HEK293 (cell line): ENCODE measurements at regions not wholly inside any gene's neighbourhood (a gene's known extent, or its start where the extent isn't known, plus 50 kb on each side); places are given as distances from the start of the nearest gene placed in this dataset.

ENCODE experiments used
- CTCF ChIA-PET: fragments of 350-600 bp; formaldehyde crosslinking; extraction: SDS; loops from one replicate; lab custom pipeline; 2021; ENCODE audit warnings: antibody characterized with exemption; lab: Yijun Ruan, JAX
- POLR2A ChIA-PET: fragments of 300-600 bp; formaldehyde crosslinking; extraction: SDS; loops from one replicate; lab custom pipeline; 2020; ENCODE audit warnings: antibody characterized with exemption, inconsistent platforms; lab: Yijun Ruan, JAX
- H3K27ac ChIP-seq: fragments of 200-500 bp; sonication (Bioruptor generic); 2 replicates; pipeline ENCODE4 v1.5.1; 2014; ENCODE audit warnings: low read depth, low read length, control low read depth, inconsistent platforms; ENCODE audit errors: extremely low read depth
- H3K36me3 ChIP-seq, 2 experiments: fragments of 200-500 bp in 1 of 2; sonication (Bioruptor generic) in 1 of 2; 1 replicate in 1 of 2; 2 replicates in 1 of 2; pipeline ENCODE4 v1.5.1; 2014 to 2017; ENCODE audit warnings: inconsistent platforms in 2 of 2, low read length in 2 of 2; ENCODE audit not compliant: control insufficient read depth in 2 of 2, insufficient read depth in 1 of 2
- H3K4me1 ChIP-seq: fragments of 200-500 bp; sonication (Bioruptor generic); 2 replicates; pipeline ENCODE4 v1.5.1; 2014; ENCODE audit warnings: mild to moderate bottlenecking, low read length, inconsistent platforms; ENCODE audit not compliant: control insufficient read depth, insufficient read depth
- H3K4me3 ChIP-seq: 2 replicates; pipeline ENCODE4 v1.5.1; 2011; ENCODE audit warnings: low read depth, mild to moderate bottlenecking, control low read depth, low read length, moderate library complexity
- H3K9me3 ChIP-seq: fragments of 200-500 bp; sonication (Bioruptor generic); 2 replicates; pipeline ENCODE4 v1.5.1; 2014; ENCODE audit warnings: low read depth, low read length, inconsistent platforms; ENCODE audit not compliant: control insufficient read depth, insufficient read depth
- AEBP2 ChIP-seq: fragments of 450-650 bp; formaldehyde crosslinking; IDR thresholded peaks from 2 replicates; pipeline ENCODE4 v1.5.1; 2016; ENCODE audit warnings: missing biosample characterization, missing genetic modification characterization, borderline replicate concordance
- BCL11B ChIP-seq: fragments of 450-650 bp; formaldehyde crosslinking; IDR thresholded peaks from 2 replicates; pipeline ENCODE4 v1.5.1; 2016; ENCODE audit warnings: low read depth, missing biosample characterization, missing genetic modification characterization
- HOXA7 ChIP-seq: sonication (generic); formaldehyde crosslinking; IDR thresholded peaks from 2 replicates; pipeline ENCODE4 v1.8.1; 2022; ENCODE audit warnings: missing genetic modification reagents, borderline replicate concordance
- HOXC10 ChIP-seq: sonication (generic); formaldehyde crosslinking; IDR thresholded peaks from 2 replicates; pipeline ENCODE4 v1.8.1; 2023; ENCODE audit warnings: mild to moderate bottlenecking, missing genetic modification reagents
- KLF17 ChIP-seq: fragments of 450-650 bp; formaldehyde crosslinking; IDR thresholded peaks from 2 replicates; pipeline ENCODE4 v1.5.1; 2016; ENCODE audit warnings: missing biosample characterization, missing genetic modification characterization
- OVOL3 ChIP-seq: fragments of 450-650 bp; formaldehyde crosslinking; IDR thresholded peaks from 2 replicates; pipeline ENCODE4 v1.5.1; 2016; ENCODE audit warnings: missing biosample characterization, missing genetic modification characterization
- SP2 ChIP-seq: fragments of 450-650 bp; formaldehyde crosslinking; IDR thresholded peaks from 2 replicates; pipeline ENCODE4 v1.5.1; 2016; ENCODE audit warnings: missing biosample characterization, missing genetic modification characterization
- TRIM28 ChIP-seq: IDR thresholded peaks from 2 replicates; pipeline ENCODE4 v1.6.1; 2011; ENCODE audit warnings: low read length, control low read depth, borderline replicate concordance
- YY1 ChIP-seq: fragments of 450-650 bp; formaldehyde crosslinking; IDR thresholded peaks from 2 replicates; pipeline ENCODE4 v1.5.1; 2018; ENCODE audit warnings: missing biosample characterization, missing genetic modification characterization
- ZNF10 ChIP-seq: fragments of 450-650 bp; formaldehyde crosslinking; IDR thresholded peaks from 2 replicates; pipeline ENCODE4 v1.5.1; 2017; ENCODE audit warnings: missing biosample characterization, missing genetic modification characterization
- ZNF121 ChIP-seq: fragments of 450-650 bp; formaldehyde crosslinking; IDR thresholded peaks from 2 replicates; pipeline ENCODE4 v1.5.1; 2016; ENCODE audit warnings: missing biosample characterization, missing genetic modification characterization
- ZNF132 ChIP-seq: fragments of 450-650 bp; formaldehyde crosslinking; IDR thresholded peaks from 2 replicates; pipeline ENCODE4 v1.5.1; 2017; ENCODE audit warnings: missing biosample characterization, missing genetic modification characterization, borderline replicate concordance
- ZNF174 ChIP-seq: fragments of 450-650 bp; formaldehyde crosslinking; IDR thresholded peaks from 2 replicates; pipeline ENCODE4 v1.5.0; 2017; ENCODE audit warnings: missing biosample characterization, mild to moderate bottlenecking, missing genetic modification characterization
- ZNF214 ChIP-seq: fragments of 450-650 bp; formaldehyde crosslinking; IDR thresholded peaks from 2 replicates; pipeline ENCODE4 v1.5.1; 2017; ENCODE audit warnings: missing biosample characterization, mild to moderate bottlenecking, missing genetic modification characterization, borderline replicate concordance
- ZNF248 ChIP-seq: fragments of 450-650 bp; formaldehyde crosslinking; IDR thresholded peaks from 2 replicates; pipeline ENCODE4 v1.5.1; 2017; ENCODE audit warnings: missing biosample characterization, missing genetic modification characterization
- ZNF274 ChIP-seq, 2 experiments: fragments of 200-500 bp in 1 of 2; fragments of 450-650 bp in 1 of 2; sonication (Bioruptor generic) in 1 of 2; formaldehyde crosslinking in 1 of 2; IDR thresholded peaks; 2 replicates each; pipeline versions ENCODE4 v1.5.1 to v1.6.1; 2014 to 2016; ENCODE audit warnings: borderline replicate concordance in 1 of 2, inconsistent platforms in 1 of 2, low read length in 1 of 2, missing biosample characterization in 1 of 2, missing genetic modification characterization in 1 of 2
- ZNF366 ChIP-seq: fragments of 450-650 bp; formaldehyde crosslinking; conservative IDR thresholded peaks from 2 replicates; pipeline ENCODE4 v1.5.1; 2016; ENCODE audit warnings: missing biosample characterization, missing genetic modification characterization
- ZNF521 ChIP-seq: fragments of 450-650 bp; formaldehyde crosslinking; IDR thresholded peaks from 2 replicates; pipeline ENCODE4 v1.5.1; 2017; ENCODE audit warnings: missing biosample characterization, mild to moderate bottlenecking, missing genetic modification characterization
- ZNF558 ChIP-seq: fragments of 450-650 bp; formaldehyde crosslinking; IDR thresholded peaks from 2 replicates; pipeline ENCODE4 v1.5.1; 2016; ENCODE audit warnings: missing biosample characterization, missing genetic modification characterization
- ZNF658 ChIP-seq: fragments of 450-650 bp; formaldehyde crosslinking; IDR thresholded peaks from 2 replicates; pipeline ENCODE4; 2016; ENCODE audit warnings: missing biosample characterization, missing genetic modification characterization
- TF ChIP-seq, protein P1 (sequence below): fragments of 450-650 bp; formaldehyde crosslinking; IDR thresholded peaks from 2 replicates; pipeline ENCODE4 v1.5.1; 2016; ENCODE audit warnings: missing biosample characterization, missing genetic modification characterization
- TF ChIP-seq, protein P2 (sequence below): fragments of 450-650 bp; formaldehyde crosslinking; IDR thresholded peaks from 2 replicates; pipeline ENCODE4 v1.5.1; 2017; ENCODE audit warnings: missing biosample characterization, missing genetic modification characterization

DNA sequence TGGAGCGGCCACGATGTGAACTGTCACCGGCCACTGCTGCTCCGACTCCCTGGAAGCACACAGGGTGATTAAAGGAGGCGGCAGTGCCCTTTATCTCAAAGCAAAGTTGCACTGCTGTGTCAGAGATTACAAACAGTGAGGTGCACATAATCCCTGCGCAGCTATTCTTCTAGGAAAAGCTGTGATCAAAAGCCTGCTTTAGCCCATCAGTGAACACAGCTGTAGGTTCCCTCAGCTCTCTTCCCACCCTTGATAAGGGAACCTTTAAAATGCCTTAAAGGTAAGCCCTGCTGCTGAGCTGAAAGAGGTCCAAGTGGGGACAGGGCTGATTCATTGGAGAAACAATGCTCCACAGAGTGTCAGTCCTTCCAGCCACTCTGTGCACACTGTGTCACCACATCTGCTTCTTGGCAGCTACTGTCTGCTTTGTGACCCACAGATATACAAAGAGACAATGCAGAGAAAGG is 127.6 kb downstream of the EIF4E start (continued):
- no peak for TF ChIP-seq ZNF366 (tag by site-specific recombination)
- TF ChIP-seq SP2 (tag by site-specific recombination), result no peak
- TF ChIP-seq ZNF274 (IDR thresholded peaks at IDR 0.05; ENCODE audit: low read length), result no peak
- no peak for TF ChIP-seq ZNF274 (tag by site-specific recombination; IDR thresholded peaks at IDR 0.05; ENCODE audit: borderline replicate concordance)
- TF ChIP-seq HOXC10 (CRISPR knock-in tag), result no peak
- TF ChIP-seq KLF17 (tag by site-specific recombination), result no peak
- no peak for TF ChIP-seq TRIM28
- no peak for TF ChIP-seq ZNF10 (tag by site-specific recombination)
- TF ChIP-seq ZNF248, result no peak
- TF ChIP-seq, protein P1, sequence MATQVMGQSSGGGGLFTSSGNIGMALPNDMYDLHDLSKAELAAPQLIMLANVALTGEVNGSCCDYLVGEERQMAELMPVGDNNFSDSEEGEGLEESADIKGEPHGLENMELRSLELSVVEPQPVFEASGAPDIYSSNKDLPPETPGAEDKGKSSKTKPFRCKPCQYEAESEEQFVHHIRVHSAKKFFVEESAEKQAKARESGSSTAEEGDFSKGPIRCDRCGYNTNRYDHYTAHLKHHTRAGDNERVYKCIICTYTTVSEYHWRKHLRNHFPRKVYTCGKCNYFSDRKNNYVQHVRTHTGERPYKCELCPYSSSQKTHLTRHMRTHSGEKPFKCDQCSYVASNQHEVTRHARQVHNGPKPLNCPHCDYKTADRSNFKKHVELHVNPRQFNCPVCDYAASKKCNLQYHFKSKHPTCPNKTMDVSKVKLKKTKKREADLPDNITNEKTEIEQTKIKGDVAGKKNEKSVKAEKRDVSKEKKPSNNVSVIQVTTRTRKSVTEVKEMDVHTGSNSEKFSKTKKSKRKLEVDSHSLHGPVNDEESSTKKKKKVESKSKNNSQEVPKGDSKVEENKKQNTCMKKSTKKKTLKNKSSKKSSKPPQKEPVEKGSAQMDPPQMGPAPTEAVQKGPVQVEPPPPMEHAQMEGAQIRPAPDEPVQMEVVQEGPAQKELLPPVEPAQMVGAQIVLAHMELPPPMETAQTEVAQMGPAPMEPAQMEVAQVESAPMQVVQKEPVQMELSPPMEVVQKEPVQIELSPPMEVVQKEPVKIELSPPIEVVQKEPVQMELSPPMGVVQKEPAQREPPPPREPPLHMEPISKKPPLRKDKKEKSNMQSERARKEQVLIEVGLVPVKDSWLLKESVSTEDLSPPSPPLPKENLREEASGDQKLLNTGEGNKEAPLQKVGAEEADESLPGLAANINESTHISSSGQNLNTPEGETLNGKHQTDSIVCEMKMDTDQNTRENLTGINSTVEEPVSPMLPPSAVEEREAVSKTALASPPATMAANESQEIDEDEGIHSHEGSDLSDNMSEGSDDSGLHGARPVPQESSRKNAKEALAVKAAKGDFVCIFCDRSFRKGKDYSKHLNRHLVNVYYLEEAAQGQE, result no peak
- no peak for TF ChIP-seq YY1
- TF ChIP-seq OVOL3, result no peak
- TF ChIP-seq AEBP2 (tag by site-specific recombination), result no peak
- TF ChIP-seq, all 188 proteins: peak for 0

GRCh38 chr4:98796991-98797390 is 131.9 kb downstream of the EIF4E start:
- Histone ChIP-seq H3K4me1 (no peaks in the 10 kb centered on the region), H3K27ac (no peak overlapping the region), H3K9me3 (no peaks in the 10 kb centered on the region), H3K36me3 (no peaks in the 10 kb centered on the region)
- POLR2A ChIA-PET, result no interaction called here
- TF ChIP-seq HOXA7 (CRISPR knock-in tag), result no peak
- TF ChIP-seq ZNF121 (tag by site-specific recombination), result no peak
- no peak for TF ChIP-seq ZNF132
- no peak for TF ChIP-seq ZNF658
- no peak for TF ChIP-seq ZNF521 (tag by site-specific recombination)
- TF ChIP-seq, protein P2, sequence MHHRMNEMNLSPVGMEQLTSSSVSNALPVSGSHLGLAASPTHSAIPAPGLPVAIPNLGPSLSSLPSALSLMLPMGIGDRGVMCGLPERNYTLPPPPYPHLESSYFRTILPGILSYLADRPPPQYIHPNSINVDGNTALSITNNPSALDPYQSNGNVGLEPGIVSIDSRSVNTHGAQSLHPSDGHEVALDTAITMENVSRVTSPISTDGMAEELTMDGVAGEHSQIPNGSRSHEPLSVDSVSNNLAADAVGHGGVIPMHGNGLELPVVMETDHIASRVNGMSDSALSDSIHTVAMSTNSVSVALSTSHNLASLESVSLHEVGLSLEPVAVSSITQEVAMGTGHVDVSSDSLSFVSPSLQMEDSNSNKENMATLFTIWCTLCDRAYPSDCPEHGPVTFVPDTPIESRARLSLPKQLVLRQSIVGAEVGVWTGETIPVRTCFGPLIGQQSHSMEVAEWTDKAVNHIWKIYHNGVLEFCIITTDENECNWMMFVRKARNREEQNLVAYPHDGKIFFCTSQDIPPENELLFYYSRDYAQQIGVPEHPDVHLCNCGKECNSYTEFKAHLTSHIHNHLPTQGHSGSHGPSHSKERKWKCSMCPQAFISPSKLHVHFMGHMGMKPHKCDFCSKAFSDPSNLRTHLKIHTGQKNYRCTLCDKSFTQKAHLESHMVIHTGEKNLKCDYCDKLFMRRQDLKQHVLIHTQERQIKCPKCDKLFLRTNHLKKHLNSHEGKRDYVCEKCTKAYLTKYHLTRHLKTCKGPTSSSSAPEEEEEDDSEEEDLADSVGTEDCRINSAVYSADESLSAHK (tag by site-specific recombination), result no peak
- TF ChIP-seq ZNF214 (tag by site-specific recombination), result no peak
- no peak for TF ChIP-seq ZNF558 (tag by site-specific recombination)
- no peak for TF ChIP-seq BCL11B
- TF ChIP-seq ZNF174 (tag by site-specific recombination), result no peak
- TF ChIP-seq, all 188 proteins: peak for 0
- no peak overlapping the region for H3K4me3 ChIP-seq
- CTCF ChIA-PET, result no interaction called here
